Naive B cell (primary cell): ENCODE measurements at regions not wholly inside any gene's neighbourhood (a gene's known extent, or its start where the extent isn't known, plus 50 kb on each side); places are given as distances from the start of the nearest gene placed in this dataset.

Source experiments
- ATAC-seq, 2 donors: fragments of 150-1000 bp; cut with Tn5 transposase; 2 replicates each; pipeline ENCODE4 v1.10.0; 2021; ENCODE audit warnings: low read depth in 2 of 2, mild to moderate bottlenecking in 2 of 2, moderate library complexity in 2 of 2
- DNase-seq: peaks from one replicate; pipeline ENCODE4 v3.0.0; 2022
- H3K27ac Mint-ChIP-seq, 6 donors: one replicate each; pipeline ENCODE4 v1.8.0; 2020 to 2022; ENCODE audit warnings: mild to moderate bottlenecking in 6 of 6, mixed read lengths in 6 of 6, moderate library complexity in 5 of 6, inconsistent platforms in 2 of 6
- H3K27me3 Mint-ChIP-seq, 3 donors: one replicate each; pipeline ENCODE4 v1.8.0; 2021 to 2022; ENCODE audit warnings: mixed read lengths in 3 of 3, mild to moderate bottlenecking in 1 of 3
- H3K36me3 Mint-ChIP-seq, 2 donors: one replicate each; pipeline ENCODE4 v1.8.0; 2020 to 2022; ENCODE audit warnings: mixed read lengths in 2 of 2, inconsistent platforms in 1 of 2, mild to moderate bottlenecking in 1 of 2
- H3K4me1 Mint-ChIP-seq, 3 donors: one replicate each; pipeline ENCODE4 v1.8.0; 2020 to 2022; ENCODE audit warnings: mixed read lengths in 3 of 3, inconsistent platforms in 1 of 3, mild to moderate bottlenecking in 1 of 3, moderate library complexity in 1 of 3
- H3K4me3 Mint-ChIP-seq, 8 donors: one replicate each; pipeline ENCODE4 v1.8.0; 2020 to 2022; ENCODE audit warnings: mild to moderate bottlenecking in 8 of 8, mixed read lengths in 8 of 8, moderate library complexity in 8 of 8, inconsistent platforms in 2 of 8
- H3K9me3 Mint-ChIP-seq, 7 donors: one replicate each; pipeline ENCODE4 v1.8.0; 2020 to 2022; ENCODE audit warnings: mixed read lengths in 7 of 7, mild to moderate bottlenecking in 5 of 7, inconsistent platforms in 2 of 7, moderate library complexity in 1 of 7

DNA sequence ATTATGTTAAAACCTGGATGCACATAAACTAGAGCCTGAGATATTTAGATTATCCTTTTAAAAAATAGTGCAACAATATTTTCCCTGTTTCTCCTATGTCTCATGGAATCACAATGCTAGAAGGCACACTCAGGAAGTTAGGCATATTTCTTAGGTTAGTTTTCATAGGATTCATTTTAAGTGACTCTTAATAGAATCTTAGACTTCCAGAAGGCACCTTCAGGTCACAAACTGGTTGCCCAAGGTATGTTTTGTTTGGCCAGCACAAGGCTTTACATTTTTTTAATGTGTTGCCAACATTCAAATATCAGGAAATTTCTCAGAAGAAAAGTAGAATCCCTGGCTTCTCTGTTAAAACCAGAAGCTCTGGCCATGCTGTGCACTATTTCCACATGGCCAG is 129.3 kb downstream of the LNPK start:
- Mint-ChIP-seq H3K4me3 (no peak overlapping the region), H3K36me3 (no peaks in the 10 kb centered on the region), H3K27ac (no peak overlapping the region), H3K9me3 (peaks cover 0 to 3% (median 0%) of the 10 kb centered on the region in 7 donors), H3K27me3 (peaks cover 7 to 16% (median 11%) of the 10 kb centered on the region in 3 donors), H3K4me1 (no peaks in the 10 kb centered on the region)
- DNase-seq (no peak), ATAC-seq (no peak)

DNA sequence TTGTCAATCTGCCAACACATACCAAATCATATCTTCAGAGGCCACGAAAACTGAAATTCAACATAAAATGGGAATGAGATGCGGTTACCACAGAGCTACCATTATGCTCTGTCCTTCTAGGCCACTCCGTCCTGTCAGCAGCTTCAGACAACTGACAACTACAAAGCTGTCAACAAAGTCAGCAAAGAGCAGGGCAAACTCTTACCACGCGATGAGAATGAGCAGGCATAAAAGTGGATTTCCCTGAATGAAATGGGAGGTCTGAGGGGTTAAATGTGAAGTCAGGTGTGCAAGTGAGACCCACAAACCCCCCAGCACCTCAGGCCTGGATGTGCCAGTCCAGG is 130.1 kb downstream of the LNPK start:
- no peak overlapping the region for H3K27ac Mint-ChIP-seq
- H3K9me3 Mint-ChIP-seq, result peaks cover 0 to 3% (median 2%) of the 10 kb centered on the region in 7 donors
- no peaks in the 10 kb centered on the region for H3K36me3 Mint-ChIP-seq
- H3K27me3 Mint-ChIP-seq, result peaks cover 7 to 11% (median 11%) of the 10 kb centered on the region in 3 donors
- no peaks in the 10 kb centered on the region for H3K4me1 Mint-ChIP-seq
- no peak overlapping the region for H3K4me3 Mint-ChIP-seq
- no peak for DNase-seq
- no peak for ATAC-seq

DNA sequence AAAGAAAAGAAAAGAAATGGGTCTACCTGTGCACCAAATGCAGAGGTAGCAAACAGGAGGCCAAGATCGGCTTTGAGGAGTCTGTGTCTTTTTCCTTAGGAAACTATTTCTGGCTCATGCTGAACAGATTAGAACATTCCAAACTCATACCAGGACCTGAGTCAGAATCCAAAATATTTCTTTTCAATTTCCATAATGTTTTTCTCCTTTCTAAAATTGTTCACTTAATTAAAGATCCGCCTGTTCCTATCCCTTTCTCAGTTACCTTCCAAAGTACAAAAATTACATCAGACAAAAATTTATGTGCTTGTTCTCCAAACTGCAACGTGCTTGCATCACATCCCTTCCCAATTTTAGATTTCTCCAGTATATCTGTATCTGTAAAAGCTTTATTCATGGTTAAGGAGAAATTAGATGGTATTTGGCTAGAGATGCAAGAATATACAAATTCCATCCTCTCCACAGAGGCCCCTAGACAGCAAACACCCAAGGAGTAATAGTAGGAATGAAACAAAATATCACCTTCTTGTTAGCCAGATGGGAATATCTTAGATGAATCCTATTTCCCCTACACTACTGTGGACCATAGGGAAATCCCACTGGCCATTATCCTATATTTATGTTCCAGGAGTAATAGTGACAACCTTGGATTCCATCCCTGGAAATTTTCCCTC is 130.6 kb downstream of the LNPK start:
- no peak for ATAC-seq
- H3K4me3 Mint-ChIP-seq, result no peak overlapping the region

DNA sequence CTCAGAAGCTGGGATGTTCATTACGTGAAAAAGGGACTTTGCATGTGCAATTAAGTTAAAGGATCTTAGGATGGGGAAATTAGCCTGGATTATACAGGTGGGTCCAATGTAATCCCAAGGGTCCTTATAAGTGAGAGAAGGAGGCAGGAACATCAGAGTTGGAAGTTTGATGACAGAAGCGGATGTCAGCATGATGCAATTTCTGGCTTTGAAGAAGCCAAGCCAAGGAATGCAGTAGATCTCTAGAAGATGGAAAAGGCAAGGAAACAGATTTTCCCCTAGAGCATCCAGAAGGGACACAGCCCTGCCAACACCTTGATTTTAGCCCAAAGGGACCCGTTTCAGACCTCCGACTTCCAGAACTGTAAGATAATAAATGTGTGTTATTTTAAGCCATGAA is 136.4 kb downstream of the LNPK start:
- Mint-ChIP-seq H3K9me3 (peaks cover 0 to 5% (median 3%) of the 10 kb centered on the region in 7 donors), H3K4me1 (no peaks in the 10 kb centered on the region), H3K4me3 (no peak overlapping the region), H3K36me3 (no peaks in the 10 kb centered on the region), H3K27me3 (peaks cover 8 to 31% (median 15%) of the 10 kb centered on the region in 3 donors), H3K27ac (no peak overlapping the region)
- no peak for DNase-seq
- no peak for ATAC-seq

More for the DNA sequence above, 130.6 kb downstream of the LNPK start:
- Mint-ChIP-seq H3K4me1 (no peaks in the 10 kb centered on the region), H3K9me3 (peaks cover 0 to 5% (median 2%) of the 10 kb centered on the region in 7 donors), H3K36me3 (no peaks in the 10 kb centered on the region), H3K27ac (no peak overlapping the region), H3K27me3 (peaks cover 8 to 11% (median 11%) of the 10 kb centered on the region in 3 donors)
- DNase-seq, result no peak

DNA sequence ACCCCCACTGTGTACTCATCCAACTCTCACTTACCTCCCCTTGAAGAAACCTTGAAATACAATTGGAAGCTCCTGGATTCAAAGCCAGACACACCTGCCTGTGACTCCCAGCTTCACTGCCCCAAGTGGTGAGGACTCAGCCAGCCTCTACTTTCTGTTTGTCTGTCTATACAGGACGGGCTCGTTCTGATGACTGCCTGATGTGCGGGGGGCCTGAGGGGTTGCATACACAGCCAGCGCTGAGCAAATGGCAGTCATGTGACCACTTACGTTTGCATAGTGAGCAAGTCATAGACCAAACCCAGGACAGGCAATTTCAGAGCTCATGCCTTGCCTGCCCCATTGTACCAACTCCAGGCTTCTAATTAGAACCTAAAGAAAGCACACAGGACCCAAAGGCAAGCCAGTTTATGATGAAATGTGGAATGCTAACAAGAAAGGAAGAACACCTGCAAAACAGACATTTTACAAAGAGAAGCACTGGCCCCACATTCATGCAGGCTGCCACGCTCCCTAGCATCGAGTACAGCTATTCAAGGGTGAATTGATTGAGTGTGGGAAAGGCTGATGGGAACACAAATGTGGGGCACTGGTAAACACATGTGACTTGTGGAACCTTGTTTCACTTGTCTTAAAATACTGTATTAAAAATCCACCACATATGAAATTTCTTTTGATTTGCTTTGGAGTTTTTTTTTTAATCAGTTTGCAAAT is 137.8 kb downstream of the LNPK start:
- peaks cover 8 to 31% (median 18%) of the 10 kb centered on the region in 3 donors for H3K27me3 Mint-ChIP-seq

DNA sequence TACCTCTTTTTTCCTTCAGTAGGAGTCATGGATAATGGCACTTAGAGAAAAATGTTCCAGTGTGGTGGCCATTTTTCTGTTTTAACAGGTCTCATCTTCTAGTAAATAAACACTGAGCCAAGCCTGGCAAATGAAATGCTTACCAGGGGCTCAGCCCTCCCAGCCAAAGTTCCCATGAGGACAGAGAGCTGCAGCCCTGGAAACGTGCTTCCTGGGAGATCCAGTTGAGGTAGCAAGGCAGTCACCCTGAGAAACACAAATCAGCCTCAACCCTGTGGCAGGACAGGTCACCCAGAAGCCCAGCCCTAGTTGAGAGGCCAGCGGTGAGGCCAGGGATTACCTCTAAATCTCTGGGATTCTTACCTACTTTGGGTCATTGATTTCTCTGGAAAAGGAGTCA is 140.1 kb downstream of the LNPK start:
- DNase-seq (no peak), ATAC-seq (no peak)
- H3K4me3 Mint-ChIP-seq, result no peak overlapping the region
- no peaks in the 10 kb centered on the region for H3K4me1 Mint-ChIP-seq
- no peaks in the 10 kb centered on the region for H3K36me3 Mint-ChIP-seq
- H3K27ac Mint-ChIP-seq, result no peak overlapping the region
- H3K9me3 Mint-ChIP-seq, result peaks cover 1 to 31% (median 3%) of the 10 kb centered on the region in 7 donors
- peaks cover 8 to 25% (median 23%) of the 10 kb centered on the region in 3 donors for H3K27me3 Mint-ChIP-seq

More for the DNA sequence above, 137.8 kb downstream of the LNPK start:
- Mint-ChIP-seq H3K4me3 (no peak overlapping the region), H3K9me3 (peaks cover 0 to 14% (median 3%) of the 10 kb centered on the region in 7 donors), H3K36me3 (no peaks in the 10 kb centered on the region), H3K27ac (no peak overlapping the region), H3K4me1 (no peaks in the 10 kb centered on the region)
- ATAC-seq, result no peak
- no peak for DNase-seq

DNA sequence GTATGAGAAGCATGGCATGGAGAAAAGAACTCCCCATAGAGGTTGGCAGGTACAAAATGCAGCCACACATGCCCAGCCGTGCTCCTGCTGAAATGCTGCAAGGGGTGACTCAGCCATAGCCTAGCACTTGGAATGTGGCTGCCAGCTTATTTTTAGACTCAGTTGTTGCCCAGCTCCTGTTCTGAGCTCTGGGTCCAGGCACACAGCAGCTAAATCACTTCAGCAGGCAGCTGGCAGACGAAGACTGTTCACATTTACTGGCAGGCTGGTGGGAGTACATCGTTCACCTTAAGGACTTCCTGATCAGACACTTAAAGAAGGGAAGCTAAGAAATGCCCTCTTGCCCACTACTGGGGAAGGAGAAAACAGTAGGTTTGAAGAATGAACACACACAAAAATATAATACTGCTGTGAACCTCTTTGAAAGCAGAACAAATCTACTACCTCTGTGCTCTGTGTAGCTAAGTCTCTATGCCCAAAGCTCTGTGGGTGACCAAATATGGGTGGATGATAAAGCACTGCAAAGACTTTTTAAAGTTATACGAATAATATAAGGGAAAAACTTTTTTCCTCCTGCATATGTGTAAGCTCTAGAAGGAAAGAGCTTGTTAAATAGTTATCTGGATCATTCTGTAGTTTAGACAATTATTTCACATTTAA is 146.1 kb downstream of the LNPK start:
- peaks cover 2 to 34% (median 5%) of the 10 kb centered on the region in 7 donors for H3K9me3 Mint-ChIP-seq
- H3K27ac Mint-ChIP-seq, result no peak overlapping the region
- H3K27me3 Mint-ChIP-seq, result peaks cover 2 to 15% (median 8%) of the 10 kb centered on the region in 3 donors
- ATAC-seq, result no peak
- no peaks in the 10 kb centered on the region for H3K4me1 Mint-ChIP-seq
- H3K4me3 Mint-ChIP-seq, result no peak overlapping the region
- DNase-seq, result no peak
- no peaks in the 10 kb centered on the region for H3K36me3 Mint-ChIP-seq

DNA sequence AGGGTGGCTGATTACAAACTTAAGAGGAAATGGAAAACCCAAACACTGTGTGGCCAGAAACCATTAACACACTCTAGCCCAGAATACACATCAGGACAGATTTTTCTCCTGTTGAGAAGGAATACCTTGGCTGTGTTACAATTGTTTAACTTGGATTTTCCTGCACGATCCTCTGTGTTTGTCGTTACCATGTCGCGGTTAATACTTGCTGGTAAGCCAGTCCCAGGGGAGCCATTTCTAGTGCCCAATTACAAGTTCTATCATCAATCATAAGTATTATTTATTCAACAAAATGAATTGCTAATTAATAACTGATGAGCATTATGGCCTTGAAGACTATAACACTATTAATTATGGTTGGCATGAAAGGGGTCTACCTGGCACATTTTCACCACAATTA is 146.8 kb downstream of the LNPK start:
- Mint-ChIP-seq H3K9me3 (peaks cover 2 to 34% (median 5%) of the 10 kb centered on the region in 7 donors), H3K27ac (no peak overlapping the region), H3K4me1 (no peaks in the 10 kb centered on the region), H3K27me3 (peaks cover 0 to 14% (median 8%) of the 10 kb centered on the region in 3 donors), H3K36me3 (no peaks in the 10 kb centered on the region), H3K4me3 (no peak overlapping the region)
- no peak for ATAC-seq
- DNase-seq, result no peak

DNA sequence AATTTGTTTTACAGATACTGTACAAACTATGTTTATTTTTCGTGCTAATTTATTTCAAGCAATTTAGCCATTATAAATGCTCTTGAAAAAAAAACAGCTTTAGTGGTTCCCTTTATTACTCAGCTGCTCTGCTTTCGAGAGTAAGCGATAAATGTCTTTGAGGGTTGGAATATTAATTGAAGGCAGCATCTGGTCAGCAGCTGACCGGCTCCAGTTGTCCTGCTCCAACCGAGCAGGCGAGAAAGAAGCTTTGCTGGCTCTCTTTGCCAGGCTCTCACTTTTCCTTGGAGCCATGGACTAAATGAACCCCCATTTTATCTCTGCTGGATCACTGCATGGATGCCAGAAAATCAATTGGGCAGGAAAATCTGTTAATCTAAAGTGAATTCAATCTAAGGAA is 147.4 kb downstream of the LNPK start:
- Mint-ChIP-seq H3K27ac (no peak overlapping the region), H3K4me3 (no peak overlapping the region), H3K4me1 (no peaks in the 10 kb centered on the region), H3K9me3 (peaks cover 2 to 29% (median 4%) of the 10 kb centered on the region in 7 donors), H3K27me3 (peaks cover 0 to 11% (median 8%) of the 10 kb centered on the region in 3 donors), H3K36me3 (no peaks in the 10 kb centered on the region)
- DNase-seq, result no peak
- no peak for ATAC-seq

DNA sequence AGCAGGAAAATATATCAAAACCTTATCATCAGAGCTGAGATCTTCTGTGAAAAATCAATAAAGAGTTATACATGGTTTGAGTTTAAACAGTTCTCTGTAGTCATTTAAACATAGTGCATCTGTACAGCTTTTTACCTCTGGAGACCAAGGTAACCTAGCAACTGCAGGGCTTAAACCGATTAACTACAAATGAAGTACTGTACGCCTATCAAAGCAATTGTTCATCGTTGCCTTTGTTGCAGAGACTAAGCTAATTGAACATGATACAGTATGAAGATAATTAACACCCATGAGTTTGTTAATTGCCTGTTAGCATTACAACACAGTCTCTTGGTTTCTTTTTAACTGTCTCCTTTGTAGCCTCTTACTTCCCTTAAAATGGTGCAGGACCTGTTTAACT is 147.9 kb downstream of the LNPK start:
- no peak overlapping the region for H3K27ac Mint-ChIP-seq
- no peak for ATAC-seq
- no peaks in the 10 kb centered on the region for H3K36me3 Mint-ChIP-seq
- H3K4me1 Mint-ChIP-seq, result no peaks in the 10 kb centered on the region
- peaks cover 2 to 24% (median 4%) of the 10 kb centered on the region in 7 donors for H3K9me3 Mint-ChIP-seq
- DNase-seq, result no peak
- peaks cover 0 to 11% (median 8%) of the 10 kb centered on the region in 3 donors for H3K27me3 Mint-ChIP-seq
- H3K4me3 Mint-ChIP-seq, result no peak overlapping the region

DNA sequence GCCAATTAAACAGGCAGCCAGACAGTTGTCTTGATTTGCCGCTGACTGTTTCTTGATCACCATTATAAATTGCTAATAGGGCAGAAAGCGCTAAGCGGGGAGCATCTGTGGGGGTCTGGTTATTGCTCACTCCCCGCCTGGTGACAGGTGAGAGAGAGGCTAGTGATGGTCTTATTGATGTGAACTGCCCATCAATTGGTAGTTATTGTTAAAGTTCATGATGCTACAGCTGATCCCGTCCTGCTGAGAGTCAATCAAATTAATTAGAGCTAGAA is 148.5 kb downstream of the LNPK start:
- Mint-ChIP-seq H3K9me3 (peaks cover 2 to 21% (median 2%) of the 10 kb centered on the region in 7 donors), H3K4me1 (no peaks in the 10 kb centered on the region), H3K27me3 (peaks cover 0 to 11% (median 8%) of the 10 kb centered on the region in 3 donors), H3K4me3 (no peak overlapping the region), H3K27ac (no peak overlapping the region), H3K36me3 (no peaks in the 10 kb centered on the region)
- DNase-seq (no peak), ATAC-seq (no peak)

DNA sequence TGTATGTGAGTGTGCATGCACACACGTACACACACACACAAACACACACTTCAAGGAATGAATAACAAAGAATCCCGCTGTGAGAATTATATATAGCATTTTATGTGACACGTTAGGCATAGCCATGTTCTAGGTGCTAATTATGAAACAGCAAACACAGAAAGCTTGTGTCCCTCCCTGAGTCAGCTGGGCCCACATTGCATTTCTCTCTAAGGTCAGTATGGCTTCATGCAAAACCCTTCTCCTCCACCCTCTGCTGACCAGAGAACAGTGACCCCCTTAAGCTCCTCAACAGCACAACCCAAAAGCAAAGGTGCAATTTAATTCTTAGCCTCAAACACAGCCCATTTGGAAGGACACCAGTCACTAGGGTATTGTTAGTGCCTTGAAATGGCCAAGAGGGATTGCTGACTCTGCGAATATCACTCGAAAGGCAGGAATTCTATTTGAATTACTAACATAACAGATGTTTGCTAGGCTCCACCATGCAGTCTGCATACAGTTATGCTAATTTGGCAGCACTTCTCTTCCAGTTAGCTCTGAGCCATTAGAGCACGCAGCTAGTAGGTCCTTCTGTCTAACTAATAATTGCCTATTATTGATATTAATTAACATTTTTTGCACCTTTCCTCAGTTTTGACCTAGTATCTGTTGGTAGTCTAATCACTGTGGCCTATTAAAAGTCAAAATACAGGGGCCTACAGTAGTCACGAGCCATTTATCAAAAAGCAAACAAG is 149.0 kb downstream of the LNPK start:
- Mint-ChIP-seq H3K4me1 (no peaks in the 10 kb centered on the region), H3K27me3 (peaks cover 0 to 14% (median 13%) of the 10 kb centered on the region in 3 donors), H3K9me3 (peaks cover 1 to 20% (median 3%) of the 10 kb centered on the region in 7 donors), H3K36me3 (no peaks in the 10 kb centered on the region), H3K4me3 (no peak overlapping the region), H3K27ac (no peak overlapping the region)
- DNase-seq, result no peak
- no peak for ATAC-seq

DNA sequence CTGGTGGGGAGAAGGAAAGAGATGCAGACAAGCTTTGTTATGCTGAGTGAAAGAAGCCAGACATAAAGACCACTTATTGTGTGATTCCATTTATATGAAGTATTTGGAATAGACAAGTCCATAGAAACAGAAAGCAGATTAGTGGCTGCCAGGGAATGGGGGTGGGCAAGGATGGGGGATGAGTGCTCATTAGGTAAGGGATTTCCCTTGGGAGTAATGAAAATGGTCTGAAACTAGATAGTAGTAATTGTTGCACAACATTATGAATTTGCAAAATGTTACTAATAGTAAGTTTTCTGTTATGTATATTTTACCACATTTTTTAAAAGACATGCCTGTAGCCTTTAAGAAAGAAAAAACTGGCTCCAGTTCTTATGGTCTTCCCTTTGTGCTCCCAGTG is 154.9 kb downstream of the LNPK start:
- H3K27ac Mint-ChIP-seq, result no peak overlapping the region
- H3K36me3 Mint-ChIP-seq, result no peaks in the 10 kb centered on the region
- H3K4me1 Mint-ChIP-seq, result no peaks in the 10 kb centered on the region
- DNase-seq, result no peak
- H3K9me3 Mint-ChIP-seq, result peaks cover 0 to 6% (median 1%) of the 10 kb centered on the region in 7 donors
- peaks cover 11 to 26% (median 14%) of the 10 kb centered on the region in 3 donors for H3K27me3 Mint-ChIP-seq
- no peak for ATAC-seq
- no peak overlapping the region for H3K4me3 Mint-ChIP-seq
